ENCODE measurements at regions not wholly inside any gene's neighbourhood (a gene's known extent, or its start where the extent isn't known, plus 50 kb on each side); places are given as distances from the start of the nearest gene placed in this dataset.

DNA sequence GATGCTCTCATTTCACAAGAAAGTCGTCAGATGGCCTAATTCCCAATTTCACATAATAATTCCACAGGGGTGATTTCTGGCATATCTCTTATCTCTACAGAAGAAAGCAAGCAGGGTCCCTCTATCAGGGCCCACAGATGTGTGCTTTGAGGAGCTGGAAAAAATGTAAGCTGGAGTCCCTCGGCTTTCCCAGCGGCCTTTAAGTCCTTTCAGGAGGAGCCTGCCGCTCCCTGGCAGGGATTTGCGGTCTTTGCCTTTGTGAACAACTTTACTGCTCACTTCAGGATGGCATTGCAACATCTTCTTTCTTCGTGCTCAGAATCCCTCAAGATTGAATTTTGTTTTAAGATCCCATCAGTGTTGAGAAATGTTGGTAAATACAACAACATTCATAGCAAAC, 83.0 kb downstream of the FZD10 start:
- TF ChIP-seq ZFX (IDR thresholded peaks at IDR 0.05): no peak
- TF ChIP-seq, protein P1, sequence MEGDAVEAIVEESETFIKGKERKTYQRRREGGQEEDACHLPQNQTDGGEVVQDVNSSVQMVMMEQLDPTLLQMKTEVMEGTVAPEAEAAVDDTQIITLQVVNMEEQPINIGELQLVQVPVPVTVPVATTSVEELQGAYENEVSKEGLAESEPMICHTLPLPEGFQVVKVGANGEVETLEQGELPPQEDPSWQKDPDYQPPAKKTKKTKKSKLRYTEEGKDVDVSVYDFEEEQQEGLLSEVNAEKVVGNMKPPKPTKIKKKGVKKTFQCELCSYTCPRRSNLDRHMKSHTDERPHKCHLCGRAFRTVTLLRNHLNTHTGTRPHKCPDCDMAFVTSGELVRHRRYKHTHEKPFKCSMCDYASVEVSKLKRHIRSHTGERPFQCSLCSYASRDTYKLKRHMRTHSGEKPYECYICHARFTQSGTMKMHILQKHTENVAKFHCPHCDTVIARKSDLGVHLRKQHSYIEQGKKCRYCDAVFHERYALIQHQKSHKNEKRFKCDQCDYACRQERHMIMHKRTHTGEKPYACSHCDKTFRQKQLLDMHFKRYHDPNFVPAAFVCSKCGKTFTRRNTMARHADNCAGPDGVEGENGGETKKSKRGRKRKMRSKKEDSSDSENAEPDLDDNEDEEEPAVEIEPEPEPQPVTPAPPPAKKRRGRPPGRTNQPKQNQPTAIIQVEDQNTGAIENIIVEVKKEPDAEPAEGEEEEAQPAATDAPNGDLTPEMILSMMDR (conservative IDR thresholded peaks at IDR 0.05): no peak

DNA sequence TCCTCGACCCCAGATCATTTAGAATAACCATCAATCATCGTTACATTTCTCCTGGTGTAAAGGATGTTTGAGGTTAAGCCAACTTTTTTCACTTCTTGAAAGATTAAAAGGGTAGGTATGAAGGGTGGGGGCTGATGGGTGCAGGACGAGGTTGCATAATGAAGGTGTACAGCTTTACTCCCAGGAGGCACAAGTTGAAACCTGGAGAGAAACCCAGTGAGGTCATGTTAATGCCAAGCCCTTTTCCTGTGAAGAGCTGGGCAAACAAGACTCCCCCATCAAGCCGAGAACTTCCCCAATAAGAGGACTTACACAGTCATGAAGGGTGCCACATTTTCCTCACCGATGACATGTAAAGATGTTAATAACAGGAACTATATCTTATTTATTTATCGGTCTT, 84.3 kb downstream of the FZD10 start:
- TF ChIP-seq, protein P1 (conservative IDR thresholded peaks at IDR 0.05): no peak
- no peak overlapping the region for H3K27ac ChIP-seq

More for the DNA sequence above, 83.0 kb downstream of the FZD10 start:
- no peak overlapping the region for H3K27ac ChIP-seq

DNA sequence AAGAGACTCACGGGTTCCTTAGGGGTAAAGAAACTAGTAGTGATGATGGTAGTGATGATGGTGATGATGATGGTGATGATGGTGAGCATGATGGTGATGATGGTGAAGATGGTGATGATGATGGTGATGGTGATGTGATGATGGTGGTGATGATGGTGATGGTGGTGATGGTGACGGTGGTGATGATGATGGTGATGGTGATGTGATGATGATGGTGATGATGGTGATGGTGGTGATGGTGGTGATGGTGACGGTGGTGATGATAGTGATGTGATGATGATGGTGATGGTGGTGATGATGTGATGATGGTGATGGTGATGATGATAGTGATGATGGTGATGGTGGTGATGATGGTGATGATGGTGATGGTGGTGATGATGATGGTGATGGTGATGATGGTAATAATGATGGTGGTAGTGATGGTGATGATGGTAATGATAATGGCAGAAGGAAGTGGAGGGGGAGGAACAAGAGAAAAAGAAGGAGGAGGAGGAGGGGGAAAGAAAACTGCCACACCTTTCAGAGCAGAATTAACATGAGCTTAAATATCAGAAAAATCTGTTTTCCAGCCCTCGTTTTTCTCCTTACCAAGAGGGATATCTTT, 85.5 kb downstream of the FZD10 start:
- no peak overlapping the region for H3K27ac ChIP-seq
- TF ChIP-seq, protein P1 (conservative IDR thresholded peaks at IDR 0.05): no peak
- no peak for TF ChIP-seq ZFX (IDR thresholded peaks at IDR 0.05)

DNA sequence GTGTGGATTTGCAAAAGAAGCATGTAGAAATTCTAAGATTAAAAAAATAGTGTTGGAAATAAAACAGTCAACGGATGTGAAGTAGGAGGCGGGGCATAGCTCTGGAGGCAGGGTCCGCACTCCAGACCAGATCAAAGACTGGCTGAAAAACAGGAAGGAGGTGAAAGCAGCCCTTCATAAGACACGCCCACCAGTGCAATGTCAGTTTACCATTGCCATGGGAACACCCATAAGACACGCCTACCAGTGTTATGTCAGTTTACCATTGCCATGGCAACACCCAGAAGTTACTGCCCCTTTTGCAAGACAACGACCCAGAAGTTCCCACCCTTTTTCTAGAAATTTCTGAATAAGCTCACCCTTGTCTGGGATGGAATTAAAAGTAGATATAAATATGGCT, 87.1 kb downstream of the FZD10 start:
- H3K27ac ChIP-seq: no peak overlapping the region
- no peak for TF ChIP-seq ZFX (IDR thresholded peaks at IDR 0.05)
- TF ChIP-seq, protein P1 (conservative IDR thresholded peaks at IDR 0.05): no peak

DNA sequence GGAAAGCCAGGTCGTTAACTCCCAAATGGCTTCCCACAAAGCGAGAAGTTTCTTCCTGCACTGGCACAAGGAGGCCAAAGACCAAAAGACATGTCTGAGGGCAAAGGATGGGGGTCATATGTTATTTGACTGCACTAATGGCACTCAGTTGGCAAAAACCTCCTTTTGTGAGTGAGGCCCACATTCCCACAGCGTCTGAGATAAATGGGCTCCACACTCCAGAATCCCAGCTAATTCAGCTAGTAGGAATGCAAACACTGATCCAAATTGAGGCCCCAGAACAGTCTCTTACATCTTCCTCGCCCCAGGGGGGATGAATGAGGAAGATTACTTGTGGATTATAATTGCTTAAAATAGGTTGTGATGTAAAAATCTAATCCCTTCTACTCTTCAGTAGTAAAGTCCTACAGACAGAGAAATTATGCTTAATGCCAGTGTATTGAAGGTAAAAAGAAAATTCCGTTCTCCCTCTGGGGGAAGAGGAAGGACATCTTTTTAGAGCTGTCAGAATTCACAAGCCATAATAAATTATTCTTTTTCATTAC, 86.4 kb upstream of the PIWIL1 start:
- TF ChIP-seq ZFX (IDR thresholded peaks at IDR 0.05): no peak
- TF ChIP-seq, protein P1 (conservative IDR thresholded peaks at IDR 0.05): no peak
- no peak overlapping the region for H3K27ac ChIP-seq

DNA sequence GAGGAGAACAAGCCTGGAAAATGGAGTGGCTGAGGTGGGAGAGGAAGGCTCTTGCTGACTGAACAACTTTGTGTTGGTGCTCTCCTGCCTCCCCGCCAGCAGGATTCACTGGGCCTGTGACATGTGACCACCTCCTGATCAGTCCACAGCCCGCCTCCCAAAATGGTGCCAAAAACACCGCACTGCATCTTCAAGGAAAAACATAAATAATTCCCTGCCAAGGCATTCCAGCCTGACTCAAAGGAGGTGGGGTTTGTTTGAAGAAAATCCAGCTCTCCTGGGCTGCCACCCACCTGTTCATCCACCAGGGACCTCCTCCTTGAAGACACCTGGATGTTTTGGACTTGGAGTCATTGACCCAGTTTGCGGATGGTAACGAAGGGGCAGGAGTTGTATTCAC, 83.8 kb upstream of the PIWIL1 start:
- no peak for TF ChIP-seq ZFX (IDR thresholded peaks at IDR 0.05)
- TF ChIP-seq, protein P1 (conservative IDR thresholded peaks at IDR 0.05): no peak
- H3K27ac ChIP-seq: no peak overlapping the region

DNA sequence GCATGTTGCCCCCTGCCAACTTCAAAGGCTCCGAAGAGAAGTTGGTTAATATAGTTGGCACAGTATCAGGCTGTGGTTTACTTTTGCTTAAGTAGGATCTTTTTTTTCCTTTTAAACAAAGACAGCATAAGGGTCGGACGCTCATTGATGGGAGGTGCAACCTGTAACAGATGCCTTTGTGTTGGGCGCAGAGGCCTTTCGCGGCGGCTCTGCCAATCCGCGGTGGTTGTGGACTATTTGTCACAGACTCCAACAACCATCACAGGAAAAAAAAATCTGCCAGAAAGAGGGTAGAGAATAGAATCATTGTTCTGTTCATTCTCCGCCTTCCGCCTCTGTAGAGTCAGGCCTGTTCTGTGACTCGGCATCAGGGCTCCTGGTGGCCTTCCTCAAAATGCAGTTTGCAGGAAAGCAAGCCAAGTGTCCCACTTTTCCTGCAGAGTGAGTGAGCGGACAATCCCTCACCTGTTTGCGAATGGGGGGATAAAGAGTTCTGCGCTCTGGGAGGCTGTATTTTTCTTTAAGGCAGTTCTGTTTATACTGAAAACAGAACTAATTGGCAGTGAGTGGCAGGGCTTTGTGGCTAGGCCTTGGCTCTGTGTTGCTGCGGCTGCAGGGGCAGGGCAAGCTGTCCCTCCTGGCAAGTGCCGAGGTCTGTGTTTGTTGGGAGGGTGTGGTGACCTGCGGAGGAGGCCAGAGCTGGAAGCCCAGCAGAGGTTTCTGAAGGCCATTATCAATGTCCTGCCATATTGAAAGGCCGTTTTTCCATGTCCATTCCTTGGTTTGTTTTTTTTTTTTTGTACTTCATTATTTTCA, 83.0 kb upstream of the PIWIL1 start:
- TF ChIP-seq, protein P1 (conservative IDR thresholded peaks at IDR 0.05): no peak
- no peak for TF ChIP-seq ZFX (IDR thresholded peaks at IDR 0.05)
- no peak overlapping the region for H3K27ac ChIP-seq

Data from C4-2B (cell line).